Endodermal cell (in vitro differentiated cells): ENCODE measurements at regions not wholly inside any gene's neighbourhood (a gene's known extent, or its start where the extent isn't known, plus 50 kb on each side); places are given as distances from the start of the nearest gene placed in this dataset.
A peak's percentile ranks its signal among the peaks of the same experiment; 100 is the strongest.

ENCODE experiments used
- DNase-seq: peaks from one replicate; pipeline ENCODE4 v3.0.0-alpha.2; 2017
- H3K27ac ChIP-seq: 2 replicates; pipeline ENCODE4 v1.5.1; 2013; ENCODE audit warnings: mild to moderate bottlenecking, low read depth, low read length, moderate library complexity
- H3K27me3 ChIP-seq: 2 replicates; pipeline ENCODE4 v1.6.1; 2013; ENCODE audit warnings: mild to moderate bottlenecking, low read length, moderate library complexity; ENCODE audit not compliant: insufficient read depth, control insufficient read depth, poor library complexity, severe bottlenecking
- H3K36me3 ChIP-seq: 2 replicates; pipeline ENCODE4 v1.7.0; 2013; ENCODE audit warnings: mild to moderate bottlenecking, low read length, moderate library complexity; ENCODE audit not compliant: control insufficient read depth, insufficient read depth
- H3K4me1 ChIP-seq: one replicate; pipeline ENCODE4 v1.7.0; 2013; ENCODE audit warnings: low read length; ENCODE audit not compliant: control insufficient read depth, insufficient read depth
- H3K4me3 ChIP-seq: 2 replicates; pipeline ENCODE4 v1.5.1; 2013; ENCODE audit warnings: mild to moderate bottlenecking, low read length, moderate library complexity
- H3K9ac ChIP-seq: 2 replicates; pipeline ENCODE4 v1.6.1; 2013; ENCODE audit warnings: mild to moderate bottlenecking, low read length, moderate library complexity; ENCODE audit not compliant: poor library complexity, severe bottlenecking; ENCODE audit errors: extremely low read depth
- H3K9me3 ChIP-seq: 2 replicates; pipeline ENCODE4 v1.6.1; 2013; ENCODE audit warnings: mild to moderate bottlenecking, low read length, moderate library complexity; ENCODE audit not compliant: control insufficient read depth
- H3K27ac Mint-ChIP-seq: 2 replicates; pipeline ENCODE4 v1.8.0; 2020; ENCODE audit warnings: mixed read lengths
- H3K27me3 Mint-ChIP-seq: 2 replicates; pipeline ENCODE4 v1.8.0; 2021; ENCODE audit warnings: mild to moderate bottlenecking, mixed read lengths; ENCODE audit not compliant: insufficient read depth
- H3K36me3 Mint-ChIP-seq: 2 replicates; pipeline ENCODE4 v1.8.0; 2020; ENCODE audit warnings: low read depth, mixed read lengths
- H3K4me1 Mint-ChIP-seq: 2 replicates; pipeline ENCODE4 v1.8.0; 2020; ENCODE audit warnings: mixed read lengths
- H3K4me3 Mint-ChIP-seq: 2 replicates; pipeline ENCODE4 v1.8.0; 2020; ENCODE audit warnings: mild to moderate bottlenecking, moderate library complexity, mixed read lengths
- H3K9me3 Mint-ChIP-seq: 2 replicates; pipeline ENCODE4 v1.8.0; 2020; ENCODE audit warnings: mild to moderate bottlenecking, mixed read lengths
- WGBS, 2 experiments: methylation state at CpG; one replicate each; pipeline versions ENCODE4 v1.1.5 to v1.1.7; 2013; ENCODE audit warnings: missing lambda C conversion rate in 2 of 2, mixed read lengths in 1 of 2; ENCODE audit not compliant: insufficient coverage in 1 of 2, insufficient read length in 1 of 2; 5-methylcytosine and 5-hydroxymethylcytosine counted together
- TF ChIP-seq, protein P1 (sequence below): fragments of 200-600 bp; sonication (generic); conservative IDR thresholded peaks from 2 replicates; pipeline ENCODE4 v1.5.0; 2021; ENCODE audit warnings: antibody characterized with exemption, mild to moderate bottlenecking

DNA sequence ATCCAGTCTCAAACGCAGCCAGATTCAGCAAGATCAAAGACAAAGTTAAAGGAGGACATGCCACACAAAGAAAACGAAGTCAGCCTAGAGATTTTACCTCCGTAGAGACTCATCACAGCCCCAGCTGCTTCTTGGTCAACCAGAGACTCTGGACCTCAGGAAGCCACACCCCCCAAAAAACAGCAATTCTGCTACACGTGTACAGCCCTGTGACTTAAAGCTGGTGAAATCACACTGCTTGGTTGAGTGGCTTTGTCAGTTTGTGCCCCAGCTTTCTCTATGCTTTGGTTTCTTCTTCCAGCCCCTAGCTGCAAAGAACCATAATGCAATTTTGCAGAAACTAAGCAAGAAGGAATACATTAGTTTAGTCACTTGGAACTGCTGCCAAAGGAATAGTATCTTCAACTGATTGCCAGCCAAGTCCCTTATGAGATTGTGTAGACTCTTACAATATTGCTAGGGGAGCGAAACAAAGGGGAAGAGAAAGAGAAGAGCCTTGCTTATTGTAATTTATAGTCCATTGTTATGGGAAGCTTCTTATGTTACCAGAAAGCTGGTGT, 158.8 kb upstream of the ZNF462 start:
- Histone ChIP-seq H3K27me3 (no peaks in the 10 kb centered on the region), H3K27ac (no peak overlapping the region), H3K36me3 (no peaks in the 10 kb centered on the region), H3K9ac (no peak overlapping the region), H3K4me3 (no peak overlapping the region), H3K9me3 (no peaks in the 10 kb centered on the region), H3K4me1 (no peaks in the 10 kb centered on the region)
- TF ChIP-seq, protein P1, sequence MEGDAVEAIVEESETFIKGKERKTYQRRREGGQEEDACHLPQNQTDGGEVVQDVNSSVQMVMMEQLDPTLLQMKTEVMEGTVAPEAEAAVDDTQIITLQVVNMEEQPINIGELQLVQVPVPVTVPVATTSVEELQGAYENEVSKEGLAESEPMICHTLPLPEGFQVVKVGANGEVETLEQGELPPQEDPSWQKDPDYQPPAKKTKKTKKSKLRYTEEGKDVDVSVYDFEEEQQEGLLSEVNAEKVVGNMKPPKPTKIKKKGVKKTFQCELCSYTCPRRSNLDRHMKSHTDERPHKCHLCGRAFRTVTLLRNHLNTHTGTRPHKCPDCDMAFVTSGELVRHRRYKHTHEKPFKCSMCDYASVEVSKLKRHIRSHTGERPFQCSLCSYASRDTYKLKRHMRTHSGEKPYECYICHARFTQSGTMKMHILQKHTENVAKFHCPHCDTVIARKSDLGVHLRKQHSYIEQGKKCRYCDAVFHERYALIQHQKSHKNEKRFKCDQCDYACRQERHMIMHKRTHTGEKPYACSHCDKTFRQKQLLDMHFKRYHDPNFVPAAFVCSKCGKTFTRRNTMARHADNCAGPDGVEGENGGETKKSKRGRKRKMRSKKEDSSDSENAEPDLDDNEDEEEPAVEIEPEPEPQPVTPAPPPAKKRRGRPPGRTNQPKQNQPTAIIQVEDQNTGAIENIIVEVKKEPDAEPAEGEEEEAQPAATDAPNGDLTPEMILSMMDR = peak; percentile 18
- peaks cover 1% of the 10 kb centered on the region for H3K4me1 Mint-ChIP-seq
- DNase-seq = no peak
- H3K4me3 Mint-ChIP-seq = no peak overlapping the region
- no peaks in the 10 kb centered on the region for H3K27me3 Mint-ChIP-seq
- H3K36me3 Mint-ChIP-seq = no peaks in the 10 kb centered on the region
- WGBS, 2 experiments = 82 to 88% methylated on average over 1 to 5 of the region's 5 CpGs
- peaks cover 4% of the 10 kb centered on the region for H3K9me3 Mint-ChIP-seq
- H3K27ac Mint-ChIP-seq = no peak overlapping the region

DNA sequence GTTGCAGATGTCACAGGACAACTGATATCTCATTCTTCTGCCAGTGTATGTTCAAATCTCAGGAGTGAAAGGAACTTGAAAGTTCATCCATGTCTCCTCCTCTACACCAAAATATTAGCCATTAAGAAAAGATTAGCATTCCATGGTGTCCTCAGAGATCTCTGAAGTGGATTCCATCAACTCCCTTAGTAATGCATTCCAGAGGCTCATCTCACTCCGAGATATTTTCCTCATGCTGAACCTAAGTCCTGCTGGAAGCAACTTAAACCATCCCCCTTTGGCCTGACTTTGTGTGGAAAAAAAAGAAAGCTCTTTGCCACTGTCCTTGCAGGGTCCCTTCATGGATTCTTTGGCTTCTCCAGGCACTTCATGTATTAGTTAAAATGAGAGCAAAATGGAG, 155.7 kb upstream of the ZNF462 start:
- Mint-ChIP-seq H3K9me3 (peaks cover 4% of the 10 kb centered on the region), H3K36me3 (no peaks in the 10 kb centered on the region), H3K4me3 (no peak overlapping the region), H3K27me3 (no peaks in the 10 kb centered on the region), H3K27ac (no peak overlapping the region), H3K4me1 (peaks cover 1% of the 10 kb centered on the region)
- H3K36me3 ChIP-seq = no peaks in the 10 kb centered on the region
- TF ChIP-seq, protein P1 = no peak
- no peaks in the 10 kb centered on the region for H3K4me1 ChIP-seq
- WGBS, 2 experiments = 100% methylated on average over 1 of the region's 1 CpG
- H3K9ac ChIP-seq = no peak overlapping the region
- no peak overlapping the region for H3K27ac ChIP-seq
- H3K4me3 ChIP-seq = no peak overlapping the region
- DNase-seq = no peak
- no peaks in the 10 kb centered on the region for H3K27me3 ChIP-seq
- no peaks in the 10 kb centered on the region for H3K9me3 ChIP-seq

DNA sequence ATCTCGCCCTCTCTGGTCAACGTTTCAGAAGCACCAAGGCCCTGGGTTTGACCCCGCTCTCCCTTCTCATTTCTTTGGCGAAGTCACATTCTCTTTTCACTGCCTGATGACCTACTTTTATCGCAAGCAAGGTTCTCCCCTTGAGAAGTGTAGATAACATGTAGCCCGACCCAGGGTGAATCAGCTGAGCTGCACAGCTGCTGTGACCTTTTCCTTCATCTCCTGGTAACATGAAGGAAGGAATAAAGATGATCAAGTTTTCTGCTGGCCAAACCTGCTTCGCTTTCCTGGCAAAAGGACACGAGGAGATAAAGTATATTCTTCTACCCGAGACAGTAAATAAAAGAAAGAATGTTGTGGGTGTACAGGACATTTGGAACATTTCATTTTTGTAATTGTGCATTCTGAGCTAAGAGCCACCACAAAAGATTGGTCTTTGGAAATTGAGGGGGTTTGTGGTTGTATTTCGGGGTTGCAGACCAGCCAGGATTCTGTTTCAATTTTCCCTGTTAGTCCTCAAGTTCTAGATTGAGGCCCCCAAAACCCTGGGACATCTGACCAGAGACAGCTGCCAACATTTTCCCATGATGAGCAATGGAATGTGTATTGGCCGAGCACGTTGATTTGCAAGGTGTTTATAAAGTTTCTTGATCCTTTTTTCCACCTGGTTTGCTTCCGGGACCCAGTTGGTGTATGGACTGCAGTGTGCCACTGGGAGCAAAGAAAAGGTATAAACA, 155.1 kb upstream of the ZNF462 start:
- 88 to 92% methylated on average over 6 to 13 of the region's 13 CpGs for WGBS, 2 experiments
- no peaks in the 10 kb centered on the region for H3K9me3 ChIP-seq
- Mint-ChIP-seq H3K27me3 (no peaks in the 10 kb centered on the region), H3K9me3 (peaks cover 4% of the 10 kb centered on the region), H3K4me3 (no peak overlapping the region), H3K4me1 (peaks cover 1% of the 10 kb centered on the region), H3K27ac (no peak overlapping the region), H3K36me3 (no peaks in the 10 kb centered on the region)
- DNase-seq = no peak
- TF ChIP-seq, protein P1 = no peak
- H3K4me1 ChIP-seq = no peaks in the 10 kb centered on the region
- H3K36me3 ChIP-seq = no peaks in the 10 kb centered on the region
- no peak overlapping the region for H3K4me3 ChIP-seq
- no peak overlapping the region for H3K9ac ChIP-seq
- H3K27me3 ChIP-seq = no peaks in the 10 kb centered on the region
- H3K27ac ChIP-seq = no peak overlapping the region
